SH-SY5Y (cell line): ENCODE measurements at regions not wholly inside any gene's neighbourhood (a gene's known extent, or its start where the extent isn't known, plus 50 kb on each side); places are given as distances from the start of the nearest gene placed in this dataset.

Source experiments
- GATA2 ChIP-seq: IDR thresholded peaks from 2 replicates; pipeline ENCODE4 v1.6.1; 2011; ENCODE audit warnings: mild to moderate bottlenecking, low read depth, low read length
- GATA3 ChIP-seq: IDR thresholded peaks from 2 replicates; pipeline ENCODE4 v1.6.1; 2011; ENCODE audit warnings: low read depth, mild to moderate bottlenecking, low read length, moderate library complexity

DNA sequence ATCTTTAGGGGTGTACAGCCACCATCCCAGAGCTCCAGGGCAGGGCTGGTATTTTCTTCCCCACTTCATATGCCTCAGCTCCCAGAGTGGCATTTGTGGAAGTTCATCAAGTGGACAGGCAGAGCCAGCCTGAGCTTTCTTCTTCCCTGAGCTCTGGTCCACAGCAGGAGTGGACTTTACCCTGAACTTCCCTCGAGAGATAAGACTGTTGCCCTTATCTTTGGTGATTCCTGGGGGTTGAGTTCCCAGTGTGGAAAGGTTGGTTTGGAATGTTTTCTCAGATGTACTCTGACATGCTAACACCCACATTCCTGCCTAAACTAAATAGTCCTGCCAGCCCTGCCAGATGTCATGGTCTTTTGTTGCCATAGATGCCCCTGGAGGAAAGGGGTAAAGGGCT, 62.0 kb upstream of the LGALSL start:
- TF ChIP-seq GATA2 (no peak), GATA3 (no peak)
